ENCODE measurements at regions not wholly inside any gene's neighbourhood (a gene's known extent, or its start where the extent isn't known, plus 50 kb on each side); places are given as distances from the start of the nearest gene placed in this dataset.

- TF ChIP-seq PAX5 (IDR thresholded peaks at IDR 0.05; ENCODE audit: insufficient read depth, low read length, severe bottlenecking): no peak
- no peak for TF ChIP-seq SPI1 (IDR thresholded peaks at IDR 0.05; ENCODE audit: low read depth, low read length)
- no peak for TF ChIP-seq POLR2AphosphoS5 (IDR thresholded peaks at IDR 0.05; ENCODE audit: low read depth, low read length)
- TF ChIP-seq POLR2A (IDR thresholded peaks at IDR 0.05; ENCODE audit: low read depth, low read length): no peak
These were observed 174.1 kb downstream of the AXIN2 start for GRCh38 chr17:65387322-65387721.

All from GM12891 (cell line).